ENCODE measurements at regions not wholly inside any gene's neighbourhood (a gene's known extent, or its start where the extent isn't known, plus 50 kb on each side); places are given as distances from the start of the nearest gene placed in this dataset.
A peak's percentile ranks its signal among the peaks of the same experiment; 100 is the strongest.

DNA sequence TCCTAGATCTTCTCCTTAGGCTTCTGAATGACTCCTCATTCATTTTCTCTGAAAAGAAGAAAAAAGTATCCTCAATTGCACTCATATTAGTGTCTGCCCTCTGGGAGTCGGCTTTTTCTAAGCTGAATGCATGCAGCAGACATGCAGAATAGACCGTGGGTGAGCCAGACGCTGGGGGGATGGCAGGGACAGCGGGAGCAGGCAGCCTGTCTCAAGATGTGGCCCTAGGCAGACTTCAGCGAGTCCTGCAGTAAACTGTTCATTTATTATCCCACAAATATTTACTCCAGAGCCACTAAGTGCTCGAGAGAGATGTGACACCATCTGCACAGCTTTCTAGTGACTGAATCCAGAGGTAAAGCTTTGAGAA lies 164.9 kb upstream of the RAI14 start:
- no peak for DNase-seq
- Mint-ChIP-seq H3K4me3 (no peak overlapping the region), H3K36me3 (ENCODE audit: low read depth) (peaks cover 2% of the 10 kb centered on the region), H3K27ac (no peak overlapping the region), H3K27me3 (peaks cover 51% of the 10 kb centered on the region), H3K4me1 (peaks cover 1% of the 10 kb centered on the region)
- no peaks in the 10 kb centered on the region for H3K9me3 ChIP-seq (ENCODE audit: control insufficient read depth, low read length, poor library complexity, severe bottlenecking)
- no peak for ATAC-seq

DNA sequence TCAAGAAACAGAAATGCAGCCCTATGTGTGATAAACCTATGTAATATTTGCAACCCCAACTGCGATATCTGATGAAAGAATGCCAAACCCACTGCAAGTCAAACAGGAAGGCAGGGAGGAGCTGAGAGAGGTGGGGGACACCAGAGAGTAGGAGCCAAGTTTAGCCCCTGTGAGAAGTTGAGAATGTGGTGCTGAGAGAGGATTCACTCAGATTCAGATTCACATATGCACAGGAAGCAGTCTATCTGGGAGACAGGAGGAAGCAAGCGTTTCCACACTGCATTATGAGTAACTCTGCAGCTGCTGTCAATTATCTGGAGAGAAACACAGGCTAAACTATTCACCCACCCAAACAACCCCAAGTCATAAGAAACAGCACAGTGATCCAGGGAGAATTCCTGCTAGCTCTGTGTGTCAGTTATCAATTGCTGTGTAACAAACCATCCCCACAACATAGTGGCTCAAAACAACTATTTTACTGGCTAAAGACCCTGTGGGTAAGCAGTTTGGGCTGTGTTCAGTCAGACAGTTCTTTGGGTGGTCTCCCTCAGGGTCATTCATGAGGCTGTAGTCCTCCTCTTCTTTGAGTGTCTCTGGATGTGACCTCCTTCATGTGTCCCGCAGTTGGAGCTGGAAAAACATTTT lies 161.9 kb upstream of the RAI14 start:
- H3K36me3 Mint-ChIP-seq (ENCODE audit: low read depth) = peaks cover 2% of the 10 kb centered on the region
- no peak overlapping the region for H3K27ac Mint-ChIP-seq
- H3K4me3 Mint-ChIP-seq = no peak overlapping the region
- H3K27me3 Mint-ChIP-seq = peaks cover 35% of the 10 kb centered on the region
- DNase-seq (no peak), ATAC-seq (no peak)
- peaks cover 3% of the 10 kb centered on the region for H3K4me1 Mint-ChIP-seq
- H3K9me3 ChIP-seq (ENCODE audit: control insufficient read depth, low read length, poor library complexity, severe bottlenecking) = no peaks in the 10 kb centered on the region

DNA sequence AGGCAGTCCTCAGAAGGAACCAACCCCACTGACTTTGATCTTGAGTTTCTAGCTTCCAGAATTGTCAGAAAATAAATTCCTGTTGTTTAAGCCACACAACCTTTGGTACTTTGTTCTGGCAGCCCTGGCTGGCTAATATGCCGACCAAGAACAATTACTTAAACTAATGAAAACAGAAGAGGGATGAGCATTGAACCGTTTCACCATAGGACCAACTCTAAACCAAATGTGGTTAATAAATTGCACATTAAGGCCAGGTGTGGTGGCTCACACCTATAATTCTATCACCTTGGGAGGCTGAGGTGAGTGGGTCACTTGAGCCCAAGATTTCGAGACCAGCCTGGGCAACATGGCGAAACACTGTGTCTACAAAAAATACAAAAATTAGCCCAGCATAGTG lies 160.9 kb upstream of the RAI14 start:
- ATAC-seq (no peak), DNase-seq (no peak)
- no peaks in the 10 kb centered on the region for H3K9me3 ChIP-seq (ENCODE audit: control insufficient read depth, low read length, poor library complexity, severe bottlenecking)
- Mint-ChIP-seq H3K36me3 (ENCODE audit: low read depth) (peaks cover 2% of the 10 kb centered on the region), H3K27me3 (peaks cover 30% of the 10 kb centered on the region), H3K4me3 (no peak overlapping the region), H3K27ac (no peak overlapping the region), H3K4me1 (peaks cover 5% of the 10 kb centered on the region)

DNA sequence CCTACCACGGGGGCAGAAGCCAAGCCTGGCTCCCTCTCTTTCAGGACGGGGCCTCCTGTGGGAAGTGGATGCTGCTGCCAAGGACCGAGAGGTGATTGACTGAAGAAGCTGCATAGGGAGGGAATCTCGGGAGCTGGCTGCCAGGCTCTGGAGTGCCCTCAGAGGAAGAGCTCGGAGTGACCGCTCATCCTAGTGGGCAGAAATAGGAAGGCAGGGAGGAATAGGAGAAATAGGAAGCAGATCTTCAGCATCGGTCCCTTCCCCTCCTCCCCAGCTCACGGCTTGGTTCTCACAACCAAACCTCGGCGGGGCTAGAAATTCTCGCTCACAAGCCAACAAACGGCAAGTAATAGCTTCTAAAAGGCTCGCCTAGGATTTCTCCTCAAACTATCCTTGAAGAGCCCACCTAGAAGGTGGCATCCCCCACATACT lies 159.9 kb upstream of the RAI14 start:
- no peaks in the 10 kb centered on the region for H3K9me3 ChIP-seq (ENCODE audit: control insufficient read depth, low read length, poor library complexity, severe bottlenecking)
- Mint-ChIP-seq H3K36me3 (ENCODE audit: low read depth) (peaks cover 2% of the 10 kb centered on the region), H3K4me1 (peaks cover 5% of the 10 kb centered on the region), H3K4me3 (no peak overlapping the region), H3K27ac (no peak overlapping the region), H3K27me3 (peaks cover 24% of the 10 kb centered on the region)
- DNase-seq (no peak), ATAC-seq (no peak)

DNA sequence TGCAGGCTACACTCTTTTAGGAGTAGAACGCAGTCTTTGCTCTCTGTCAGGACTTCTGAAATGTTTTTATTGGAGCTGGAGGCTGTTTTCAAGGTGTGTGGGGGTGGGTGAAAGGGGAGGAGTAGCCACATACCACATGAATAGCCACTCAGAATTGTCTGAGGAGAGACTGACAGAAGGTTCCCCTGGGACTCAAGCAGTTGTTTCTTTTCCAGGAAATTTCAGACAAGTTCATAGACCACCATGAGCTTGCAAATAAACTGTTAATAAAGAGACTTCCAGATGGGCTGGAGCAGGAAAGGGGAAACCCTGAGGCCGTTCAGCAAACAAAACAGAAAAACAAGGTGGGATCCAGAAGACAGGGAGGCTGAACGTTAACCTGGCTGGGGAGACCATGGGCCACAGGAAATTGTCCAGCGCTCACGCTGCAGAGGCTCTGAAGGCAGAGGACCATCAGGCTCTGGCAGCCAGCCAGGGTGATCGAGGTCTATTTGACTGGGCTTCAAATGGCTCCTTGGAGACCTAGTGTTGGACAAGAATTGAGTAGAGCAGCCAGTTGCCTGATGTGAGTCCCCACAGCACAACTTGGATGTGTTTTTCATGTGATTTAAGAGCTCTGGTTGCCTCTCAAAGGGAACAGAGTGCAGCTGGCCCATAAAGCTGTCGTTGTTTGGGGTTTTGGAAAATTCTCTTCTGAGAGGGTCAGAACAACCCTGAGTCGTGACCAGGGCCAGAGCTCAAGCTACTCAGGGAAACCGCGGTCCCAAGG lies 159.2 kb upstream of the RAI14 start:
- H3K4me1 Mint-ChIP-seq = peaks cover 5% of the 10 kb centered on the region
- peaks cover 2% of the 10 kb centered on the region for H3K36me3 Mint-ChIP-seq (ENCODE audit: low read depth)
- no peaks in the 10 kb centered on the region for H3K9me3 ChIP-seq (ENCODE audit: control insufficient read depth, low read length, poor library complexity, severe bottlenecking)
- no peak overlapping the region for H3K27ac Mint-ChIP-seq
- H3K27me3 Mint-ChIP-seq = peaks cover 21% of the 10 kb centered on the region
- no peak for DNase-seq
- no peak overlapping the region for H3K4me3 Mint-ChIP-seq
- no peak for ATAC-seq

DNA sequence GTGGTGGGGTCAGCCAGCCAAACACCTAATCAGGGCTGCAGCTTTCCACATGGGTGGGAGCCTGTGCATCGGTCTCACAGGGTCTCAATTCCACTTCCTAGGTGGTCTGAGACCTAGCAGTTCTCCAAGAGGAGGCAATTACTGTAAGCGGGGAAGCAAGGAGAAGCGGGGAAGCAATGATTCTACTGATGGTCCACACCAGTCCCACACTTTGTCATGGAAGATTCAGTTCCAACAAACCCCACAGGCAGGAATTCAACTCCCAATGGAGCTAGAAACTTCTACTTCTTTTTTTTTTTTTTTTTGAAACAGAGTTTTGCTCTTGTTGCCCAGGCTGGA lies 158.7 kb upstream of the RAI14 start:
- Mint-ChIP-seq H3K4me1 (peaks cover 5% of the 10 kb centered on the region), H3K4me3 (no peak overlapping the region)

DNA sequence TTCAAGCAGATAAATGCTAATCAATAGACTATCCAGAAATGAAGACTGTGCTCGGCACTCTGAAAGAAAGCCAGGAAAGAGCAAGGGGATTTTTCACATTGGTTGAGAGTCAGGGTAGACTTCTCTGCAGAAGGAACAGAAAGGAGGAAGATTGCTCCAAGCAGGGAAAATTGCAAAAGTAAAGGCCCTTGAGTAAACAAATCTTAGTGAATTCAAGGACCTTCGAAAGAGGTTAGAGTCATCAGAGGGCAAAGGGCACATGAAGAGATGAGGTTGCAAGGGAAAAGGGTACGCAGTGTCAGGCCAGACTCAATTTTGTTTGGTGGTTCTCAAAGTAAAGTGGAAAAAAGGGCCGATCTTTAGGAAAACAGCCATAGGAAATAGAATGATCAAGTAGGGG lies 157.6 kb upstream of the RAI14 start:
- H3K9me3 ChIP-seq (ENCODE audit: control insufficient read depth, low read length, poor library complexity, severe bottlenecking) = no peaks in the 10 kb centered on the region
- Mint-ChIP-seq H3K27me3 (peaks cover 36% of the 10 kb centered on the region), H3K36me3 (ENCODE audit: low read depth) (peaks cover 2% of the 10 kb centered on the region), H3K27ac (no peak overlapping the region), H3K4me3 (no peak overlapping the region), H3K4me1 (peaks cover 5% of the 10 kb centered on the region)
- no peak for DNase-seq
- no peak for ATAC-seq

More for the DNA sequence above, 158.7 kb upstream of the RAI14 start:
- H3K9me3 ChIP-seq (ENCODE audit: control insufficient read depth, low read length, poor library complexity, severe bottlenecking) = no peaks in the 10 kb centered on the region
- peaks cover 2% of the 10 kb centered on the region for H3K36me3 Mint-ChIP-seq (ENCODE audit: low read depth)
- H3K27ac Mint-ChIP-seq = no peak overlapping the region
- ATAC-seq (no peak), DNase-seq (no peak)
- H3K27me3 Mint-ChIP-seq = peaks cover 27% of the 10 kb centered on the region

DNA sequence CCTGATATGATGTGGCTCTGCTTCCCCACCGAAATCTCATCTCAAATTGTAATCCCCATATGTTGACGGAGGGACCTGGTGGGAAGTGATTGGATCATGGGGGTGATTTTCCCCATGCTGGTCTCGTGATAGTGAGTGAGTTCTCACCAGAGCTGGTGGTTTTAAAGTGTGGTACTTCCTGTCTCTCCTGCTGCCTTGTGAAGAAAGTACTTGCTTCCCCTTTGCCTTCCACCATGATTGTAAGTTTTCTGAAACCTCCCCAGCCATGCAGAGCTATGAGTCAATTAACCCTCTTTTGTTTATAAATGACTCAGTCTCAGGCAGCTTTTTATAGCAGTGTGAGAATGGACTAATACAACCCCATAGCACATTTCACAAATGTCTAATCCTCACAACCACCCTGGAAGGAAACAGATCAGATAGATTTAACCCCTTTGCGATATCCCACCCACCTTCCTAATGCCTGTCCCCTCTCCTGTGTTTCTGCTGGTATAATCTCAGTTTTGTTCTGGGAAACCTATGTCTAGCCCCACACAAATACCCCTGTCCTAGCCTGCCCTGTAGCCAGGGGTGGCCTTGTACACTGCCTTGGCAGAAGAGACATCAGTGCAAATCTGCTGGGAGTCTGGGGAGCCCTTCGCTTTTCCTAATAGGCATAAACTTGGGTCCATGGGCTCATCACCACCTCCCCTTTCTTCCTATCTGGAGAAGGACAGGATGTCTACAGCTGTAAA lies 157.0 kb upstream of the RAI14 start:
- peak; percentile 35 for ATAC-seq
- Mint-ChIP-seq H3K27ac (no peak overlapping the region), H3K27me3 (peaks cover 42% of the 10 kb centered on the region), H3K4me1 (peaks cover 5% of the 10 kb centered on the region), H3K36me3 (ENCODE audit: low read depth) (no peaks in the 10 kb centered on the region), H3K4me3 (no peak overlapping the region)
- H3K9me3 ChIP-seq (ENCODE audit: control insufficient read depth, low read length, poor library complexity, severe bottlenecking) = no peaks in the 10 kb centered on the region
- no peak for DNase-seq

DNA sequence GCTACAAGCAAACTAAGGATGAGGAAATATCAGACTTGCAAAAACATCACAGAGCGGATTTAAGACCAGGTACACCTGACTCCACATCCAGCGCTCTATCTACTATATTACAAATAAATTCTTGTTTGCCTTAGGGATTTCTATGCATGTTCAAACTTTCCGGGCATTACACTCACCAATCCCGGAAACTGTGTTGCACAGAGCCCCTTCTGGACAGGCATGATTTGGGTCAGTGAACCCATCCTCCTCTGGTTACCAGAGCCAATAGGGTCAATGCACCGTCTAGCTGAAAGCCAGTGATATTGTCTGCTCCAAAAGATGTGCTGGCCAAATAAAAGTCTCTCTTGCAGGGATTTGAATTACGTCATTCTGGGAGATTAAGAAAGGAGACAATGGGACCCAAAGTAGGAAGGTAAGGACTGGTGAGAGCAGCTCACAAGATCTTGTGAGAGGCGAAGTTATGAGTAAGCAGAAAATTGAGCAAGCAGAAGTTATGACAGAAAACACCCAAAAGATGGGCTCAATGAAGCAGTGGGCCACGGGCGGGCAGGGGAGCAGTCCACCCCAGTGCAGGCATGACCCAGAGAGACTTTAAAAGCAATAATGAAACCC lies 155.8 kb upstream of the RAI14 start:
- Mint-ChIP-seq H3K36me3 (ENCODE audit: low read depth) (no peaks in the 10 kb centered on the region), H3K27me3 (peaks cover 41% of the 10 kb centered on the region), H3K4me3 (no peak overlapping the region), H3K27ac (no peak overlapping the region), H3K4me1 (peaks cover 5% of the 10 kb centered on the region)
- no peak for ATAC-seq
- no peak for DNase-seq
- H3K9me3 ChIP-seq (ENCODE audit: control insufficient read depth, low read length, poor library complexity, severe bottlenecking) = no peaks in the 10 kb centered on the region

DNA sequence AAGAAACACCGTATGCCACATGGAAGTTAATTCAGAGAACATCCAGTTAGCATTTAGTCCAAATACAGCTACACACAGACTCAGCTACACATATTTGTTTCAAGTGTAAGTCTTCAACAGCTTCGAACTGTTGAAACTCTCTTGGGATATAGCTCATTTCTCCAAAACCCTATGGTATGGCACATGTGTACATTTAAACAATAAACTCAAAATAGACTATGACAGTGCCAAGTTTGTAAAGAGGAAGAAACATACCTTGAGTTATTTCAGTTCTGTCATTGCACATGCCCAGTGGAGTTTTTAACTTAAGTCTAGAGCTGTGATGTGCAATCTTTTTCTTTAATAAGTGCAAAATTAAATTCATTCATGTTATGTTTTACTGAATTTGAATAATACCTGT lies 155.1 kb upstream of the RAI14 start:
- DNase-seq (no peak), ATAC-seq (no peak)
- H3K9me3 ChIP-seq (ENCODE audit: control insufficient read depth, low read length, poor library complexity, severe bottlenecking) = no peaks in the 10 kb centered on the region
- no peaks in the 10 kb centered on the region for H3K36me3 Mint-ChIP-seq (ENCODE audit: low read depth)
- peaks cover 42% of the 10 kb centered on the region for H3K27me3 Mint-ChIP-seq
- H3K27ac Mint-ChIP-seq = no peak overlapping the region
- peaks cover 5% of the 10 kb centered on the region for H3K4me1 Mint-ChIP-seq
- no peak overlapping the region for H3K4me3 Mint-ChIP-seq

DNA sequence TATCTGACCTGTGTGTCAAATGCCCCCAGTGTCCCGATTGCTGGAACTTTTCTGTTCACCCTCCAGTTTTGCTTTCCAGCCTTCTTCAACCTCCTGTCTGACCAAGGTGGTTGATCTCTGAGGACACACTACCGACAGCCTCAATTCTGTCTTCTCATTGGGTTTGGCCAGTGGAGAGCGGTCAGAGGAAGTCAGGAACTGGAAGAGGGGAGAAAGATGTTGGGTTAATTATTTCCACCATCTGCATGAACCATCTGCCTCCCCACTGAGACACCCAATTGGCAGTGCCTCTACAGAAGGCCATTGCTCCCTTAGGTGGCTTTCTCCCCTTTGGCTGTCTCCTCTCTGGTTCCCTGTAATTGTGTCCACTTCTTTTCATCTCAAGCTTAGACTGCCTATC lies 154.3 kb upstream of the RAI14 start:
- Mint-ChIP-seq H3K27ac (no peak overlapping the region), H3K36me3 (ENCODE audit: low read depth) (no peaks in the 10 kb centered on the region), H3K4me3 (no peak overlapping the region), H3K4me1 (peaks cover 5% of the 10 kb centered on the region), H3K27me3 (peaks cover 46% of the 10 kb centered on the region)
- no peaks in the 10 kb centered on the region for H3K9me3 ChIP-seq (ENCODE audit: control insufficient read depth, low read length, poor library complexity, severe bottlenecking)
- DNase-seq (no peak), ATAC-seq (no peak)

DNA sequence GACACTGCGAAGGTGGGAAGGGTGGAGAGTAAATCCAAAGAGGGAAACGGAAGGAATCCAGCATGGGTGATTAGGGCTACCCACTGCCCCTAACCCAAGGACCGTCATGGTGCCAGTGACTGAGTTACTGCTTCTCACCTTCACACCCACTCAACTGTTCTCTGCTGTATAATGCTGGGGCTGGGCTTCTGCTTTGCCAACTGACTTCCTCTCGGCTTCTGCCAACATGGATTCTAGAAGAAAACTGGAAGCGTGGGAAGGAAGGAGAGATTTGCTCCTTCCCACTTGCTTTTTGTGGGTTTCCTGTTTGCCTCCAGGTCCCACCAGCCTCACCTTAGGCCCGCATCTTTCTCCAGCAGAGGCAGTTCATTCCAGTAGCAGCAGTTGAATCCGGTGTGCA lies 153.5 kb upstream of the RAI14 start:
- H3K27ac Mint-ChIP-seq = no peak overlapping the region
- peaks cover 44% of the 10 kb centered on the region for H3K27me3 Mint-ChIP-seq
- H3K4me1 Mint-ChIP-seq = peaks cover 5% of the 10 kb centered on the region
- DNase-seq (no peak), ATAC-seq (no peak)
- H3K9me3 ChIP-seq (ENCODE audit: control insufficient read depth, low read length, poor library complexity, severe bottlenecking) = no peaks in the 10 kb centered on the region
- H3K4me3 Mint-ChIP-seq = no peak overlapping the region
- no peaks in the 10 kb centered on the region for H3K36me3 Mint-ChIP-seq (ENCODE audit: low read depth)

Data from T-helper 17 cell (primary cell).